AG04449 (cell line): ENCODE measurements at regions not wholly inside any gene's neighbourhood (a gene's known extent, or its start where the extent isn't known, plus 50 kb on each side); places are given as distances from the start of the nearest gene placed in this dataset.

Experiments
- CTCF ChIA-PET: fragments of 350-600 bp; formaldehyde crosslinking; extraction: SDS; loops from one replicate; lab custom pipeline; 2021; ENCODE audit warnings: antibody characterized with exemption; lab: Yijun Ruan, JAX
- POLR2A ChIA-PET: fragments of 400-600, 350-600 bp; formaldehyde crosslinking; extraction: SDS; loops from one replicate; lab custom pipeline; 2020; ENCODE audit warnings: antibody characterized with exemption, inconsistent platforms; lab: Yijun Ruan, JAX
- DNase-seq: peaks from one replicate; pipeline ENCODE4 v3.0.0-alpha.2; 2010; ENCODE audit warnings: low read depth, low spot score
- H3K4me3 ChIP-seq: 2 replicates; pipeline ENCODE4 v1.5.1; 2011; ENCODE audit warnings: low read depth, mild to moderate bottlenecking, control low read depth, low read length
- CTCF ChIP-seq: IDR thresholded peaks from one replicate; pipeline ENCODE4 v1.5.1; 2011; ENCODE audit warnings: mild to moderate bottlenecking, moderate library complexity, low read length, control low read depth, inconsistent platforms; ENCODE audit not compliant: insufficient read depth; ENCODE audit errors: missing control alignments

GRCh38 chr10:110446954-110447608, 50.6 kb upstream of the DUSP5 start:
- no peak overlapping the region for H3K4me3 ChIP-seq
- TF ChIP-seq CTCF = no peak
- POLR2A ChIA-PET = no interaction called here
- CTCF ChIA-PET = interaction anchor here (0.8 to 2.6 kb wide), 11 partner anchors 9 to 140 kb away, joined by 3 to 14 read pairs (median 4); no protein-coding TSS in a partner anchor
- DNase-seq = no peak

GRCh38 chr10:110447886-110448285, 49.8 kb upstream of the DUSP5 start:
- ChIA-PET CTCF (interaction anchor here (0.8 to 2.6 kb wide), 5 partner anchors 10 to 137 kb away, joined by 3 to 14 read pairs (median 4); no protein-coding TSS in a partner anchor), POLR2A (no interaction called here)
- TF ChIP-seq CTCF = no peak
- H3K4me3 ChIP-seq = no peak overlapping the region
- no peak for DNase-seq
